ENCODE measurements at regions not wholly inside any gene's neighbourhood (a gene's known extent, or its start where the extent isn't known, plus 50 kb on each side); places are given as distances from the start of the nearest gene placed in this dataset.

- TF ChIP-seq CTCF (IDR thresholded peaks at IDR 0.05 in 8 of 11, conservative IDR thresholded peaks at IDR 0.05 in 3 of 11) (no peak), POLR2A (IDR thresholded peaks at IDR 0.05) (no peak)
Observed at GRCh38 chr2:45172142-45172541, 162.9 kb upstream of the SIX2 start.

Data from spleen (tissue), 7 donors.